ENCODE measurements at regions not wholly inside any gene's neighbourhood (a gene's known extent, or its start where the extent isn't known, plus 50 kb on each side); places are given as distances from the start of the nearest gene placed in this dataset.
"Not testable (repeated sequence)": the region's sequence is repeated elsewhere in the genome, so short reads cannot be mapped to it uniquely, and the experiment has no call there.

GRCh38 chr3:11713171-11713570, 69.5 kb upstream of the VGLL4 start:
- CTCF ChIA-PET = interaction anchor here (0.7 kb wide), 1 partner anchor 771 kb away, joined by 3 read pairs; no protein-coding TSS in a partner anchor
- POLR2A ChIA-PET (ENCODE audit: low non-redundant PET) = no interaction called here
- DNase-seq (ENCODE audit: low spot score) = peak; percentile 55
- peak overlapping the region; percentile 77 for H3K27ac ChIP-seq
- TF ChIP-seq, protein P1, sequence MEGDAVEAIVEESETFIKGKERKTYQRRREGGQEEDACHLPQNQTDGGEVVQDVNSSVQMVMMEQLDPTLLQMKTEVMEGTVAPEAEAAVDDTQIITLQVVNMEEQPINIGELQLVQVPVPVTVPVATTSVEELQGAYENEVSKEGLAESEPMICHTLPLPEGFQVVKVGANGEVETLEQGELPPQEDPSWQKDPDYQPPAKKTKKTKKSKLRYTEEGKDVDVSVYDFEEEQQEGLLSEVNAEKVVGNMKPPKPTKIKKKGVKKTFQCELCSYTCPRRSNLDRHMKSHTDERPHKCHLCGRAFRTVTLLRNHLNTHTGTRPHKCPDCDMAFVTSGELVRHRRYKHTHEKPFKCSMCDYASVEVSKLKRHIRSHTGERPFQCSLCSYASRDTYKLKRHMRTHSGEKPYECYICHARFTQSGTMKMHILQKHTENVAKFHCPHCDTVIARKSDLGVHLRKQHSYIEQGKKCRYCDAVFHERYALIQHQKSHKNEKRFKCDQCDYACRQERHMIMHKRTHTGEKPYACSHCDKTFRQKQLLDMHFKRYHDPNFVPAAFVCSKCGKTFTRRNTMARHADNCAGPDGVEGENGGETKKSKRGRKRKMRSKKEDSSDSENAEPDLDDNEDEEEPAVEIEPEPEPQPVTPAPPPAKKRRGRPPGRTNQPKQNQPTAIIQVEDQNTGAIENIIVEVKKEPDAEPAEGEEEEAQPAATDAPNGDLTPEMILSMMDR (conservative IDR thresholded peaks at IDR 0.05; ENCODE audit: low read depth) = no peak

- no peak for DNase-seq (ENCODE audit: low spot score)
- H3K27ac ChIP-seq = peak overlapping the region; percentile 72
- POLR2A ChIA-PET (ENCODE audit: low non-redundant PET) = interaction anchor here (0.7 kb wide), 1 partner anchor 714 kb away, joined by 3 read pairs; no protein-coding TSS in a partner anchor
- CTCF ChIA-PET = no interaction called here
- TF ChIP-seq, protein P1 (conservative IDR thresholded peaks at IDR 0.05; ENCODE audit: low read depth) = no peak
These were observed 68.9 kb upstream of the VGLL4 start for GRCh38 chr3:11712646-11713045.

DNA sequence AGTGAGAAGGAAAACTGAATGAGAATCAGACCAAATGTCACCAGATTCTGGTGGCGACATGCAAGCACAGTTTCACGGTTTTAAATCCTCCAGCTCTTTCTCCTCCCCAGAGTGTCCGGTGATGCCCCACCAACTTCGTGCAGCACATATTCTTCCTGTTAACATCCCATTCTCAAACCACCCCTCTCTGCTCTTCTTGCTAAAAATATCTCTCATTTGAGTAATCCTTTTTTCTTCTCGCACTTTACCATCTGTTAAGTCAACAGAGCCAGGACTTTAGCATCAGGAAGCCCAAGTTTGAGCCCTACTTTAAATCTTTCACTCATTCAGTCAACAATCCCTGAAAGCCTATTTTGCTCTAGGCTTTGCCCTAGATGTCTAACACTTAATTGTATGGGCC, 68.2 kb upstream of the VGLL4 start:
- no peak for DNase-seq (ENCODE audit: low spot score)
- CTCF ChIA-PET = interaction anchor here (0.6 kb wide), 1 partner anchor 24 kb away, joined by 5 read pairs; no protein-coding TSS in a partner anchor
- POLR2A ChIA-PET (ENCODE audit: low non-redundant PET) = interaction anchor here (0.7 kb wide), 1 partner anchor 713 kb away, joined by 3 read pairs; no protein-coding TSS in a partner anchor
- TF ChIP-seq, protein P1 (conservative IDR thresholded peaks at IDR 0.05; ENCODE audit: low read depth) = no peak
- H3K27ac ChIP-seq = no peak overlapping the region

DNA sequence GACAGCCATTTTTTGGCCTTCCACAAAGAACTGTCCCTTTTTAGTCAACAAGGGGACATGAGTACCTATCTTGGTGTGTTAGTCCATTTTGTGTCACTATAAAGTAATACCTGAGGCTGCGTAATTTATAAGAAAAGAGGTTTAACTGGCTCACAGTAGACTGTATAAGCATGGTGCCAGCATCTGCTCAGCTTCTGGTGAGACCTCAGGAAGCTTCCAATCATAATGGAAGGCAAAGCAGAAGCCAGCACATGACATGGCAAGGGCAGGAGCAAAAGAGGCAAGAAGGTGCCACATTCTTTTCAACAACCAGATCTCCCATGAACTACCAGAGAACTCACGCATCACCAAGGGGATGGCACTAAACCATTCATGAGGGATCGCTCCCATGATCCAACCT, 66.1 kb upstream of the VGLL4 start:
- DNase-seq (ENCODE audit: low spot score) = no peak
- H3K27ac ChIP-seq = no peak overlapping the region
- CTCF ChIA-PET = no interaction called here
- TF ChIP-seq, protein P1 (conservative IDR thresholded peaks at IDR 0.05; ENCODE audit: low read depth) = no peak
- POLR2A ChIA-PET (ENCODE audit: low non-redundant PET) = no interaction called here

DNA sequence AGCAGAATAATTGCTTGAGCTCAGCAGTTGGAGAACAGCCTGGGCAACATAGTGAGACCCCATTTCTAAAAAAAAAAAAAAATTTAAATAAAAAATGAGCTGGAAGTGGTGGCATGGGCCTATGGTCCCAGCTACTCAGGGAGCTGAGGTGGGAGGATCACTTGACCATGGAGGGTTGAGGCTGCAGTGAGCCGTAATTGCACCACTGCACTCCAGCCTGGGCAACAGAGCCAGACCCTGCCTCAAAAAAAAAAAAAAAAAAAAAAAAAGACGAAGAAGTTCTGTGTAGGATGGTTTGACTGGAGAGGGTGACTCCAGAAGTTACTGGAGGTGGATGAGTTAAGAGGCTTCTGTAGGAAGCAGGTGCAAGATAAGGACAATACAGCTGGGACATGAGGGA, 63.4 kb upstream of the VGLL4 start:
- DNase-seq (ENCODE audit: low spot score); H3K27ac ChIP-seq; CTCF ChIA-PET: not testable (repeated sequence)
- POLR2A ChIA-PET (ENCODE audit: low non-redundant PET) = interaction anchor here (0.6 kb wide), 1 partner anchor 1050 kb away, joined by 4 read pairs; no protein-coding TSS in a partner anchor

GRCh38 chr3:11706604-11707003, 62.9 kb upstream of the VGLL4 start:
- DNase-seq (ENCODE audit: low spot score) = no peak
- TF ChIP-seq, protein P1 (conservative IDR thresholded peaks at IDR 0.05; ENCODE audit: low read depth) = no peak
- no peak overlapping the region for H3K27ac ChIP-seq
- CTCF ChIA-PET = no interaction called here
- POLR2A ChIA-PET (ENCODE audit: low non-redundant PET) = no interaction called here

DNA sequence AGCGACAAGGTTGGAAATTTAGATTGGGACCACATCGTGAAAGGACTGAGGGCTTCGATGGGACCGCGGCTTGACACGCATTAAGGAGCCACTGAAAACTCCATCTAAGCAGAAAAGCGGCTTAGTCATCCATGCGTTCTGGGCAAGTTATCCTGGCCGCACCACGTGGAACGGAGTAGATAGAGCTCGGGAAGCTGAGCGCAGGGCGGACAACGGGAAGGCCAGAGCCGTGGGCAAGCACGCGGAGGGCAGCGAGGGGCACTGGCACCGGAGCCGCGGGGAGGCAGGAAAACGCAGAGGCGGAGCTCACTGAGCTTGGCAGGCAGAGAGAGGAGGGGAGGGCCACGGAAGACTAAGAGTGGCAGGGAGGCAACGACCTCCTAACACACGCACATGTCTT, 61.3 kb upstream of the VGLL4 start:
- TF ChIP-seq, protein P1 (conservative IDR thresholded peaks at IDR 0.05; ENCODE audit: low read depth) = no peak
- POLR2A ChIA-PET (ENCODE audit: low non-redundant PET) = no interaction called here
- no peak overlapping the region for H3K27ac ChIP-seq
- no peak for DNase-seq (ENCODE audit: low spot score)
- CTCF ChIA-PET = no interaction called here
